ENCODE measurements at regions not wholly inside any gene's neighbourhood (a gene's known extent, or its start where the extent isn't known, plus 50 kb on each side); places are given as distances from the start of the nearest gene placed in this dataset.
"Not testable (repeated sequence)": the region's sequence is repeated elsewhere in the genome, so short reads cannot be mapped to it uniquely, and the experiment has no call there.

DNA sequence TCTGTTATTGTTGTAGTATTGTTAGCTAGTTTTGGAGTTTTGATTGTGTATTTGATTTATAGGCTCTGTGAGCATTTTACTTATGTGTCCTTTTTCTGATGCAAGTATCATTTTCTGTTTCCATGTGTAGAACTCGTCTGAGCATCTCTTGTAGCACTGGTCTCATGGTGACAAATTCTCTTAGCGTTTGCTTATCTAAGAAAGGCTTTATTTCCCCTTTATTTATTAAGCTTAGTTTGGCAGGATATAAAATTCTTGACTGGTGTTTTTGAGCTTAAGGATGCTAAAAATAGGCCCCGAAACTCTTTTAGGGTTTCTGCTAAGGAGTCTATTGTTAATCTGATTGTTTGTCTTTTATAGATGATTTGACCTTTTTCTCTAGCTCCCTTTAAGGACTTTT, 57.6 kb upstream of the THUMPD2 start:
- Mint-ChIP-seq H3K4me1 (peaks cover 3% of the 10 kb centered on the region), H3K27ac (no peak overlapping the region), H3K27me3 (peaks cover 6% of the 10 kb centered on the region), H3K4me3 (no peak overlapping the region), H3K9me3 (peaks cover 7% of the 10 kb centered on the region), H3K36me3 (no peaks in the 10 kb centered on the region)
- no peak for DNase-seq (ENCODE audit: low spot score in 2 of 2)
- ATAC-seq (ENCODE audit: low read depth), result no peak

DNA sequence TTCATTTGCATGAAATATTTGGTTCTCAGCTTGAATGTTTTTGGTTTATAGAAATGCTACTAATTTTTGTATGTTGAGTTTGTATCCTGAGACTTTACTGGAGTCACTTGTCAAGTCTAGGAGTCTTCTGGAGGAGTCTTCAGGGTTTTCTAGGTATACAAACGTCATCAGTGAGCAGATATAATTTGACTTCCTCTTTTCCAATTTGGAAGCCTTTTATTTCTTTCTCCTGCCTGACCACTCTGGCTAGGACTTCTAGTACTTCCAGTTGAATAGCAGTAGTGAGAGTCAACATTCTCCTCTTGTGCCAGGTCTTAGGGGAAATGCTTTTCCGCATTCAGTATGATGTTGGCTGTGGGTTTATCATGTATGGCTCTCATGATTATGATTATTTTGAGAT, 55.4 kb upstream of the THUMPD2 start:
- Mint-ChIP-seq H3K36me3 (no peaks in the 10 kb centered on the region), H3K4me1 (peaks cover 2% of the 10 kb centered on the region), H3K27ac (no peak overlapping the region), H3K9me3 (peaks cover 7% of the 10 kb centered on the region), H3K4me3 (no peak overlapping the region), H3K27me3 (peaks cover 9% of the 10 kb centered on the region)
- DNase-seq (ENCODE audit: low spot score in 2 of 2), result no peak
- ATAC-seq (ENCODE audit: low read depth), result no peak

DNA sequence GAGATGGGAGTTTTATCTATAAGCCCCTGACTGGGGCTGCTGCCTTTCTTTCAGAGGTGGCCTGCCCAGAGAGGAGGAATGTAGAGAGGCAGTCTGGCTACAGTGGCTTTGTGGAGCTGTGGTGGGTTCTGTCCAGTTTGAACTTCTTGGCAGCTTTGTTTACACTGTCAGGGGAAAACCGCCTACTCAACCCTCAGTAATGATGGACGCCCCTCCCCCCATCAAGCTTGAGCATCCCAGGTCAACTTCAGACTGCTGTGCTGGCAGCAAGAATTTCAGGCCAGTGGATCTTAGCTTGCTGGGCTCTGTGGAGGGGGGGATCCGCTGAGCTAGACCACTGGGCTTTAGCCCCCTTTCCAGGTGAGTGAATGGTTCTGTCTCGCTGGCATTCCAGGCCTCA, 51.6 kb upstream of the THUMPD2 start:
- not testable (repeated sequence) for H3K27me3 Mint-ChIP-seq; H3K9me3 Mint-ChIP-seq; DNase-seq (ENCODE audit: low spot score in 2 of 2); H3K27ac Mint-ChIP-seq; H3K4me1 Mint-ChIP-seq; H3K4me3 Mint-ChIP-seq; ATAC-seq (ENCODE audit: low read depth); H3K36me3 Mint-ChIP-seq
